PC-3 (cell line): ENCODE measurements at regions not wholly inside any gene's neighbourhood (a gene's known extent, or its start where the extent isn't known, plus 50 kb on each side); places are given as distances from the start of the nearest gene placed in this dataset.

Experiments used
- ATAC-seq: fragments of 200-7000 bp; cut with Tn5 transposase; 2 replicates; pipeline ENCODE4 v1.9.1; 2020; ENCODE audit warnings: mild to moderate bottlenecking, moderate library complexity
- BruUV-seq: library from RNA; stranded (reverse); fragments of 400-500 nt; replicated peaks from 2 replicates; lab custom pipeline; 2021; lab: Mats Ljungman, UMichigan
- CTCF ChIA-PET: fragments of 300-600 bp; sonication (Branson Sonifier 250); formaldehyde crosslinking; loops from one replicate; lab custom pipeline; 2022; ENCODE audit warnings: antibody characterized with exemption; lab: Charles Lee
- POLR2A ChIA-PET: fragments of 300-600 bp; sonication (Branson Sonifier 250); formaldehyde crosslinking; loops from one replicate; lab custom pipeline; 2022; ENCODE audit warnings: antibody characterized with exemption; ENCODE audit not compliant: unreplicated experiment; lab: Charles Lee
- DNase-seq: peaks from one replicate; pipeline ENCODE4 v3.0.0-alpha.2; 2015
- H2AFZ ChIP-seq: fragments of 300-600 bp; sonication (generic); 2 replicates; pipeline ENCODE4 v1.6.0; 2016; ENCODE audit warnings: antibody characterized with exemption, low read length
- H3F3A ChIP-seq: fragments of 300-600 bp; sonication (generic); one replicate; pipeline ENCODE4 v1.6.0; 2017; ENCODE audit warnings: antibody characterized with exemption, low read length, control low read depth, mild to moderate bottlenecking; ENCODE audit not compliant: unreplicated experiment
- H3K27ac ChIP-seq: fragments of 300-600 bp; sonication (generic); 2 replicates; pipeline ENCODE4 v1.5.1; 2016; ENCODE audit warnings: mild to moderate bottlenecking, low read length
- H3K27me3 ChIP-seq: fragments of 300-600 bp; sonication (generic); 2 replicates; pipeline ENCODE4 v1.6.1; 2016; ENCODE audit warnings: low read length, mixed read lengths
- H3K36me3 ChIP-seq: fragments of 300-600 bp; sonication (generic); 2 replicates; pipeline ENCODE4 v1.6.1; 2016; ENCODE audit warnings: low read depth, mixed run types, low read length, mixed read lengths
- H3K4me1 ChIP-seq: fragments of 300-600 bp; sonication (generic); 2 replicates; pipeline ENCODE4 v1.5.1; 2016; ENCODE audit warnings: low read length; ENCODE audit not compliant: insufficient read depth
- H3K4me2 ChIP-seq: fragments of 300-600 bp; sonication (generic); 2 replicates; pipeline ENCODE4 v1.6.0; 2016; ENCODE audit warnings: low read length
- H3K4me3 ChIP-seq: fragments of 300-600 bp; sonication (generic); 2 replicates; pipeline ENCODE4 v1.5.1; 2016; ENCODE audit warnings: mild to moderate bottlenecking, low read length, mixed read lengths
- H3K79me2 ChIP-seq: fragments of 300-600 bp; sonication (generic); 2 replicates; pipeline ENCODE4 v1.6.1; 2017; ENCODE audit warnings: low read length, mixed read lengths
- H3K9ac ChIP-seq: fragments of 300-600 bp; sonication (generic); 2 replicates; pipeline ENCODE4 v1.6.0; 2016; ENCODE audit warnings: mild to moderate bottlenecking, low read length
- H3K9me2 ChIP-seq: fragments of 300-600 bp; sonication (generic); replicated peaks from 2 replicates; pipeline ENCODE4 v1.6.1; 2016; ENCODE audit warnings: mixed run types, low read length, mixed read lengths
- H3K9me3 ChIP-seq: fragments of 300-600 bp; sonication (generic); 2 replicates; pipeline ENCODE4 v1.6.1; 2016; ENCODE audit warnings: low read length, mixed read lengths
- H4K20me1 ChIP-seq: fragments of 300-600 bp; sonication (generic); 2 replicates; pipeline ENCODE4 v1.6.1; 2016; ENCODE audit warnings: low read length, mixed read lengths
- CTCF ChIP-seq: fragments of 300-600 bp; sonication (generic); conservative IDR thresholded peaks from 2 replicates; pipeline ENCODE4 v1.5.1; 2017; ENCODE audit warnings: antibody characterized with exemption, low read depth, mild to moderate bottlenecking, low read length
- EZH2 ChIP-seq: fragments of 300-600 bp; sonication (generic); IDR thresholded peaks from one replicate; pipeline ENCODE4 v1.6.1; 2017; ENCODE audit warnings: antibody characterized with exemption, mild to moderate bottlenecking, low read length; ENCODE audit not compliant: unreplicated experiment
- EZH2phosphoT487 ChIP-seq: fragments of 300-600 bp; sonication (generic); IDR thresholded peaks from 2 replicates; pipeline ENCODE4 v1.6.1; 2018; ENCODE audit warnings: mild to moderate bottlenecking, antibody characterized with exemption, low read length, borderline replicate concordance
- intact Hi-C: fragments of 100-400 bp; cut with micrococcal nuclease; formaldehyde crosslinking; loops from 2 replicates; pipeline ENCODE4 v1.9.0; 2023

- no peak for DNase-seq
- no peak for TF ChIP-seq CTCF
- H3K4me3 ChIP-seq: no peak overlapping the region
- intact Hi-C loops: no loop called here
- H3K27me3 ChIP-seq: no peaks in the 10 kb centered on the region
- no TSS peak for BruUV-seq
- H4K20me1 ChIP-seq: no peaks in the 10 kb centered on the region
- CTCF ChIA-PET: no interaction called here
- H3K9me3 ChIP-seq: no peaks in the 10 kb centered on the region
- no peak overlapping the region for H3K9ac ChIP-seq
- H3K4me1 ChIP-seq: no peaks in the 10 kb centered on the region
- no peak overlapping the region for H3K27ac ChIP-seq
- no peaks in the 10 kb centered on the region for H3K79me2 ChIP-seq
- ATAC-seq: no peak
- no peak overlapping the region for H3K4me2 ChIP-seq
- H2AFZ ChIP-seq: no peak overlapping the region
- POLR2A ChIA-PET: no interaction called here
- no peaks in the 10 kb centered on the region for H3K9me2 ChIP-seq
- H3F3A ChIP-seq: no peaks in the 10 kb centered on the region
- H3K36me3 ChIP-seq: no peaks in the 10 kb centered on the region
Measured at GRCh38 chr3:80978216-80978969, 783.1 kb downstream of the GBE1 start.

GRCh38 chr3:80970292-80970691 lies 791.2 kb downstream of the GBE1 start:
- Histone ChIP-seq H3K4me2 (no peak overlapping the region), H3K9me3 (no peaks in the 10 kb centered on the region), H3K9me2 (no peaks in the 10 kb centered on the region), H4K20me1 (no peaks in the 10 kb centered on the region), H3K36me3 (no peaks in the 10 kb centered on the region), H3K79me2 (no peaks in the 10 kb centered on the region), H3K4me1 (no peaks in the 10 kb centered on the region), H3K27me3 (no peaks in the 10 kb centered on the region), H3K9ac (no peak overlapping the region), H3F3A (no peaks in the 10 kb centered on the region), H3K27ac (no peak overlapping the region), H3K4me3 (no peak overlapping the region), H2AFZ (no peak overlapping the region)
- no TSS peak for BruUV-seq
- intact Hi-C loops: no loop called here
- no peak for TF ChIP-seq EZH2
- no peak for TF ChIP-seq EZH2phosphoT487
- no peak for TF ChIP-seq CTCF
- POLR2A ChIA-PET: no interaction called here
- DNase-seq (no peak), ATAC-seq (no peak)
- CTCF ChIA-PET: no interaction called here

GRCh38 chr3:80929576-80929975 lies 831.9 kb downstream of the GBE1 start:
- ATAC-seq (no peak), DNase-seq (no peak)
- no peaks in the 10 kb centered on the region for H3K79me2 ChIP-seq
- no peaks in the 10 kb centered on the region for H3K4me1 ChIP-seq
- ChIA-PET POLR2A (no interaction called here), CTCF (no interaction called here)
- intact Hi-C loops: no loop called here
- no peaks in the 10 kb centered on the region for H3K9me2 ChIP-seq
- no peaks in the 10 kb centered on the region for H3K9me3 ChIP-seq
- H3F3A ChIP-seq: no peaks in the 10 kb centered on the region
- H4K20me1 ChIP-seq: no peaks in the 10 kb centered on the region
- TF ChIP-seq EZH2: no peak
- TF ChIP-seq EZH2phosphoT487: no peak
- no peak for TF ChIP-seq CTCF
- H3K36me3 ChIP-seq: no peaks in the 10 kb centered on the region
- H3K4me3 ChIP-seq: no peak overlapping the region
- no peak overlapping the region for H3K27ac ChIP-seq
- H3K9ac ChIP-seq: no peak overlapping the region
- H2AFZ ChIP-seq: no peak overlapping the region
- no TSS peak for BruUV-seq
- no peaks in the 10 kb centered on the region for H3K27me3 ChIP-seq
- no peak overlapping the region for H3K4me2 ChIP-seq
